Neutrophil (primary cell): ENCODE measurements at regions not wholly inside any gene's neighbourhood (a gene's known extent, or its start where the extent isn't known, plus 50 kb on each side); places are given as distances from the start of the nearest gene placed in this dataset.
A peak's percentile ranks its signal among the peaks of the same experiment; 100 is the strongest.

ENCODE experiments used
- H3K27ac ChIP-seq: fragments of 200-600 bp; sonication (generic); 2 replicates; pipeline ENCODE4 v1.5.1; 2016; ENCODE audit warnings: mild to moderate bottlenecking, moderate library complexity
- H3K27me3 ChIP-seq: fragments of 200-600 bp; sonication (generic); 2 replicates; pipeline ENCODE4 v1.6.0; 2016; ENCODE audit warnings: mild to moderate bottlenecking
- H3K36me3 ChIP-seq: fragments of 200-600 bp; sonication (generic); 2 replicates; pipeline ENCODE4 v1.5.1; 2017
- H3K4me1 ChIP-seq, 2 experiments: fragments of 200-600 bp in 1 of 2; sonication (generic) in 1 of 2; 1 replicate in 1 of 2; 2 replicates in 1 of 2; pipeline versions ENCODE4 v1.5.1 to v1.6.1; 2013 to 2016; ENCODE audit warnings: low read depth in 1 of 2, low read length in 1 of 2, mild to moderate bottlenecking in 1 of 2, moderate library complexity in 1 of 2; ENCODE audit not compliant: control insufficient read depth in 1 of 2, insufficient read depth in 1 of 2
- H3K4me3 ChIP-seq, 2 experiments: fragments of 200-600 bp in 1 of 2; sonication (generic) in 1 of 2; 1 replicate in 1 of 2; 2 replicates in 1 of 2; pipeline ENCODE4 v1.5.1; 2013 to 2016; ENCODE audit warnings: low read depth in 1 of 2, low read length in 1 of 2, mild to moderate bottlenecking in 1 of 2, moderate library complexity in 1 of 2
- H3K9me3 ChIP-seq: fragments of 200-600 bp; sonication (generic); 2 replicates; pipeline ENCODE4 v1.5.1; 2016
- TF ChIP-seq, protein P1 (sequence below): fragments of 200-600 bp; sonication (generic); IDR thresholded peaks from 2 replicates; pipeline ENCODE4 v1.5.1; 2016; ENCODE audit warnings: antibody characterized with exemption

DNA sequence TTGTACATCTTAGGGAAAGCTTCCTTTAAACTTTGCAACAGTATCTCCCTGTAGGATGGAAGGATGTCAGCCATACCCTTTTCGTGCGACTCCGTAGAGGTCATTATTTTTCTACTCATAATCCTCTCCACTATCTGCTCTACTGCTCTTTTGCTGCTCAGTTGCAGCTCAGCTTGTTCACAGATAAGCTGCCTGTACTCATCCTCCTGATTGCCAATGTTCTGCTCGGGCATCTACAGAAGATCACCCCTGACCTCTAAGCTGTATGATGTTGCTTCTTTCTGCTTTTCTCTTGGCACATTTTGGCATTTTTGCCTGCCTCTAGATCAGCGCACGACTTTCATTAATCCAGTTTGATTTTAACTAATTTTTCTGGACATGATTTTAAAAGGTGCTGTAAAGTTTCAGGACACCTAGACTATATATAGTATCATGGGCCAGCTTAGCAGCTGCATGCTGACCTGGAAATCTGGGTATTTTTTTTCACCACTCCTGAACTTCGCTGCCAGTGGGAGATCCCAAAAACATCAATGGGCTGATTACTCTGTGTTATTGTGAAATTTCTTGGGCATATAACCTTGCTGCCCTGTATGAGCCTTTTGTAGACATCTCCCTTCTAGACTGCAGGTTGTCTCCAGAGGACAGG lies 131.2 kb upstream of the ZNF608 start:
- H3K9me3 ChIP-seq = no peaks in the 10 kb centered on the region
- H3K36me3 ChIP-seq = no peaks in the 10 kb centered on the region
- no peak overlapping the region for H3K4me3 ChIP-seq
- no peak overlapping the region for H3K27ac ChIP-seq
- H3K4me1 ChIP-seq = peaks cover 41% of the 10 kb centered on the region in 2 experiments
- H3K27me3 ChIP-seq = no peaks in the 10 kb centered on the region
- TF ChIP-seq, protein P1, sequence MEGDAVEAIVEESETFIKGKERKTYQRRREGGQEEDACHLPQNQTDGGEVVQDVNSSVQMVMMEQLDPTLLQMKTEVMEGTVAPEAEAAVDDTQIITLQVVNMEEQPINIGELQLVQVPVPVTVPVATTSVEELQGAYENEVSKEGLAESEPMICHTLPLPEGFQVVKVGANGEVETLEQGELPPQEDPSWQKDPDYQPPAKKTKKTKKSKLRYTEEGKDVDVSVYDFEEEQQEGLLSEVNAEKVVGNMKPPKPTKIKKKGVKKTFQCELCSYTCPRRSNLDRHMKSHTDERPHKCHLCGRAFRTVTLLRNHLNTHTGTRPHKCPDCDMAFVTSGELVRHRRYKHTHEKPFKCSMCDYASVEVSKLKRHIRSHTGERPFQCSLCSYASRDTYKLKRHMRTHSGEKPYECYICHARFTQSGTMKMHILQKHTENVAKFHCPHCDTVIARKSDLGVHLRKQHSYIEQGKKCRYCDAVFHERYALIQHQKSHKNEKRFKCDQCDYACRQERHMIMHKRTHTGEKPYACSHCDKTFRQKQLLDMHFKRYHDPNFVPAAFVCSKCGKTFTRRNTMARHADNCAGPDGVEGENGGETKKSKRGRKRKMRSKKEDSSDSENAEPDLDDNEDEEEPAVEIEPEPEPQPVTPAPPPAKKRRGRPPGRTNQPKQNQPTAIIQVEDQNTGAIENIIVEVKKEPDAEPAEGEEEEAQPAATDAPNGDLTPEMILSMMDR = no peak

- Histone ChIP-seq H3K27me3 (no peaks in the 10 kb centered on the region), H3K4me3 (peak overlapping the region; percentile 40 to 43), H3K27ac (peak overlapping the region; percentile 79), H3K36me3 (no peaks in the 10 kb centered on the region), H3K9me3 (no peaks in the 10 kb centered on the region), H3K4me1 (peaks cover 41% of the 10 kb centered on the region in 2 experiments)
- TF ChIP-seq, protein P1 = no peak
Measured at GRCh38 chr5:124878583-124879342, 132.3 kb upstream of the ZNF608 start.

GRCh38 chr5:124880903-124881697 lies 134.7 kb upstream of the ZNF608 start:
- Histone ChIP-seq H3K27me3 (no peaks in the 10 kb centered on the region), H3K36me3 (no peaks in the 10 kb centered on the region), H3K27ac (peak overlapping the region; percentile 73), H3K9me3 (no peaks in the 10 kb centered on the region), H3K4me3 (peak overlapping the region in 1 of 2 experiments; percentile 26), H3K4me1 (peaks cover 41% of the 10 kb centered on the region in 2 experiments)
- TF ChIP-seq, protein P1 = no peak

DNA sequence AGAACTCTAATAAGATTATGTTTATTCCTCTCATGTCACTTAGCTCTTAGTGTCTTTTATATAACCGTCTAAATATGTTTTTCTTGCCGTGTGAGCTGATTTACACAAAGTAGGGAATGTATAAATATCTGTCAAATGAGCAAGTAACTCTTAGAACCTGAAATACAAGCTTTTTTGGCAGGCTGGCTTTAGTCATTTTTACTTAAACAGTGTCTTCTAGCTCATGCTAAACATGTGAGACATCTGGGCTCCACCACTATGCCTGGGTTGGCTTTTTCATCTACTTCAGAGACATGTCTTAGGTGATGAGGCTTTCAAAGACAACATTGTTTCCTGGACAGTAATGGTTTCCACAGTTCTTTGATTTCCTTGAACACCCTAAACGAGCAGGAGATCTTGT lies 137.2 kb upstream of the ZNF608 start:
- H3K9me3 ChIP-seq = no peaks in the 10 kb centered on the region
- TF ChIP-seq, protein P1 = no peak
- H3K27ac ChIP-seq = no peak overlapping the region

GRCh38 chr5:124884114-124884513 lies 137.7 kb upstream of the ZNF608 start:
- no peak overlapping the region for H3K4me3 ChIP-seq
- no peaks in the 10 kb centered on the region for H3K9me3 ChIP-seq
- no peaks in the 10 kb centered on the region for H3K36me3 ChIP-seq
- no peak overlapping the region for H3K27ac ChIP-seq
- H3K4me1 ChIP-seq = peaks cover 24% of the 10 kb centered on the region in 2 experiments
- no peaks in the 10 kb centered on the region for H3K27me3 ChIP-seq
- TF ChIP-seq, protein P1 = no peak

More for the DNA sequence above, 137.2 kb upstream of the ZNF608 start:
- H3K4me1 ChIP-seq = peaks cover 29% of the 10 kb centered on the region in 2 experiments
- no peaks in the 10 kb centered on the region for H3K27me3 ChIP-seq
- no peaks in the 10 kb centered on the region for H3K36me3 ChIP-seq
- H3K4me3 ChIP-seq = no peak overlapping the region
